ENCODE measurements at regions not wholly inside any gene's neighbourhood (a gene's known extent, or its start where the extent isn't known, plus 50 kb on each side); places are given as distances from the start of the nearest gene placed in this dataset.

GRCh38 chr3:178439504-178439903 lies 96.7 kb upstream of the KCNMB2 start:
- TF ChIP-seq POLR2A (IDR thresholded peaks at IDR 0.05): no peak
- no peak for TF ChIP-seq CTCF (IDR thresholded peaks at IDR 0.05)

Measured in testis (tissue), 2 donors.